ENCODE measurements at regions not wholly inside any gene's neighbourhood (a gene's known extent, or its start where the extent isn't known, plus 50 kb on each side); places are given as distances from the start of the nearest gene placed in this dataset.

DNA sequence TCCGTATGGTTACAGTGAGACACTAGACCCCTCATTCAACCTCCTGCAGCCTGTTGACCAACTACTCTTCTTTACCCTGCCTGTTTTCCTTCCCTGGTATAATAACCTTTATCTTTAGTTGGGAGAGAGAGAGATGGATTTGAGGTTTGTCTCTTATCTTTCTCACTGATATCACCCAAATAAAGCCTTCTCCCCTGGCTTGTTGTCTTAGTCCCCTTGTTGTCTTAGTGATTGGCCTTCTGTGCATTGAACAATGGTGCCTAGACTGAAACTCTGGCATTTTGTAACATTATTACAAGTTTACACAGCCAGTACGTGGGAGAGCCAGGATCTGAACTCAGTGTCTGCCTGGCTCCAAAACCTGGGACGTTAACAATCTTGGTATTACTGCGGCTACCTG lies 560.8 kb downstream of the HS3ST4 start:
- TF ChIP-seq CTCF (conservative IDR thresholded peaks at IDR 0.05; ENCODE audit: low read length), result no peak
- no peak for TF ChIP-seq EZH2phosphoT487 (IDR thresholded peaks at IDR 0.05; ENCODE audit: borderline replicate concordance, low read depth, low read length)
